HG03175 (cell line): ENCODE measurements at regions not wholly inside any gene's neighbourhood (a gene's known extent, or its start where the extent isn't known, plus 50 kb on each side); places are given as distances from the start of the nearest gene placed in this dataset.

Experiments
- ATAC-seq: cut with Tn5 transposase; IDR thresholded peaks from one replicate; pipeline ENCODE4 v1.9.1; 2021; ENCODE audit warnings: mild to moderate bottlenecking, moderate library complexity; ENCODE audit not compliant: unreplicated experiment

- no peak for ATAC-seq
These were observed 223.1 kb upstream of the GLI3 start for GRCh38 chr7:42460148-42460547.

GRCh38 chr7:42457663-42458062, 220.7 kb upstream of the GLI3 start:
- no peak for ATAC-seq

GRCh38 chr7:42456756-42457276, 219.8 kb upstream of the GLI3 start:
- ATAC-seq: no peak

- ATAC-seq: no peak
These were observed 219.3 kb upstream of the GLI3 start for GRCh38 chr7:42456267-42456666.

GRCh38 chr7:42453931-42454361, 216.9 kb upstream of the GLI3 start:
- ATAC-seq: no peak

- no peak for ATAC-seq
These were observed 215.3 kb upstream of the GLI3 start for GRCh38 chr7:42452356-42452755.

- no peak for ATAC-seq
These were observed 212.4 kb upstream of the GLI3 start for GRCh38 chr7:42449431-42449830.

- no peak for ATAC-seq
These were observed 211.9 kb upstream of the GLI3 start for GRCh38 chr7:42448901-42449300.

GRCh38 chr7:42445691-42446090, 208.7 kb upstream of the GLI3 start:
- ATAC-seq: no peak

GRCh38 chr7:42440951-42441350, 203.9 kb upstream of the GLI3 start:
- no peak for ATAC-seq

GRCh38 chr7:42432644-42433043, 195.6 kb upstream of the GLI3 start:
- ATAC-seq: no peak

- ATAC-seq: no peak
These were observed 194.9 kb upstream of the GLI3 start for GRCh38 chr7:42431873-42432272.

GRCh38 chr7:42429339-42429738, 192.3 kb upstream of the GLI3 start:
- ATAC-seq: no peak

- no peak for ATAC-seq
These were observed 189.2 kb upstream of the GLI3 start for GRCh38 chr7:42426163-42426562.

GRCh38 chr7:42414941-42415505, 178.0 kb upstream of the GLI3 start:
- ATAC-seq: no peak

- no peak for ATAC-seq
These were observed 177.0 kb upstream of the GLI3 start for GRCh38 chr7:42414028-42414427.

GRCh38 chr7:42409296-42409695, 172.3 kb upstream of the GLI3 start:
- ATAC-seq: no peak

GRCh38 chr7:42407833-42408232, 170.8 kb upstream of the GLI3 start:
- no peak for ATAC-seq

GRCh38 chr7:42407021-42407710, 170.2 kb upstream of the GLI3 start:
- no peak for ATAC-seq

GRCh38 chr7:42406358-42406757, 169.3 kb upstream of the GLI3 start:
- ATAC-seq: no peak

GRCh38 chr7:42405782-42406181, 168.8 kb upstream of the GLI3 start:
- ATAC-seq: no peak

GRCh38 chr7:42403831-42404230, 166.8 kb upstream of the GLI3 start:
- ATAC-seq: no peak

GRCh38 chr7:42400961-42401360, 164.0 kb upstream of the GLI3 start:
- no peak for ATAC-seq
